Activated naive CD8-positive, alpha-beta T cell treated with anti-CD3 and anti-CD28 coated beads, Interleukin-2, amount 50 U/mL, for 24 hours (primary cell): ENCODE measurements at regions not wholly inside any gene's neighbourhood (a gene's known extent, or its start where the extent isn't known, plus 50 kb on each side); places are given as distances from the start of the nearest gene placed in this dataset.

Experiments used
- ATAC-seq: fragments of 150-1000 bp; cut with Tn5 transposase; one replicate; pipeline ENCODE4 v1.10.0; 2021
- DNase-seq: peaks from one replicate; pipeline ENCODE4 v3.0.0; 2021
- H3K27ac Mint-ChIP-seq: one replicate; pipeline ENCODE4 v1.8.0; 2021; ENCODE audit warnings: mild to moderate bottlenecking, mixed read lengths
- H3K27me3 Mint-ChIP-seq: one replicate; pipeline ENCODE4 v1.8.0; 2021; ENCODE audit warnings: mixed read lengths
- H3K36me3 Mint-ChIP-seq: one replicate; pipeline ENCODE4 v1.8.0; 2021; ENCODE audit warnings: low read depth, mixed read lengths
- H3K4me1 Mint-ChIP-seq: one replicate; pipeline ENCODE4 v1.8.0; 2021; ENCODE audit warnings: mixed read lengths
- H3K4me3 Mint-ChIP-seq: one replicate; pipeline ENCODE4 v1.8.0; 2021; ENCODE audit warnings: mild to moderate bottlenecking, moderate library complexity, mixed read lengths
- H3K9me3 Mint-ChIP-seq: one replicate; pipeline ENCODE4 v1.8.0; 2021; ENCODE audit warnings: mixed read lengths

- DNase-seq: no peak
- Mint-ChIP-seq H3K36me3 (no peaks in the 10 kb centered on the region), H3K4me3 (no peak overlapping the region), H3K4me1 (no peaks in the 10 kb centered on the region), H3K27me3 (no peaks in the 10 kb centered on the region), H3K9me3 (peaks cover 6% of the 10 kb centered on the region), H3K27ac (no peak overlapping the region)
- ATAC-seq: no peak
Measured at GRCh38 chr12:40616383-40616915, 75.8 kb upstream of the CNTN1 start.

GRCh38 chr12:40618636-40619035 lies 73.6 kb upstream of the CNTN1 start:
- Mint-ChIP-seq H3K4me1 (no peaks in the 10 kb centered on the region), H3K27ac (no peak overlapping the region), H3K9me3 (no peaks in the 10 kb centered on the region), H3K27me3 (no peaks in the 10 kb centered on the region), H3K4me3 (no peak overlapping the region), H3K36me3 (no peaks in the 10 kb centered on the region)
- ATAC-seq: no peak
- no peak for DNase-seq

- H3K27ac Mint-ChIP-seq: no peak overlapping the region
- H3K4me1 Mint-ChIP-seq: no peaks in the 10 kb centered on the region
- H3K36me3 Mint-ChIP-seq: no peaks in the 10 kb centered on the region
- DNase-seq (no peak), ATAC-seq (no peak)
- no peaks in the 10 kb centered on the region for H3K9me3 Mint-ChIP-seq
- no peak overlapping the region for H3K4me3 Mint-ChIP-seq
- no peaks in the 10 kb centered on the region for H3K27me3 Mint-ChIP-seq
Measured at GRCh38 chr12:40620564-40621019, 71.6 kb upstream of the CNTN1 start.

- Mint-ChIP-seq H3K36me3 (no peaks in the 10 kb centered on the region), H3K27me3 (no peaks in the 10 kb centered on the region), H3K27ac (no peak overlapping the region), H3K9me3 (no peaks in the 10 kb centered on the region), H3K4me1 (no peaks in the 10 kb centered on the region), H3K4me3 (no peak overlapping the region)
- ATAC-seq (no peak), DNase-seq (peak; percentile 35)
Measured at GRCh38 chr12:40622246-40622838, 69.9 kb upstream of the CNTN1 start.

DNA sequence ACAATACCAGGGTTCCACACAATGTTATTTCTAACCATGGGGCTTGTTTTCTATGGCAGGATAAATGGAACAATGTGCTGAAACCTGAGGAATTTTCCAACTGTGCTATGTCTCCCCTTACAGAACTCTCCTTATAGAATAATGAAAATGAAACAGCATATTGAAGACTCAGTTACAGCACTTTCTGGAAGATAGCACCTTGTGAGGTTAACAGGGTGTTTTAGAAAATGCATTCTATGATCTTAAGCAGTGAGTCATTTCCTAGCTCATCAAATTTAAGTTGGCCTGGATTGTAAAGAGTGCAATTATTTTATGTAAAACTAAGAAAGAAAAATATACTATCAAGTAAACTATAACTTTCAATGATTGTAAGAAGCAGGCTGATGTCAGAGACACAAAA lies 60.1 kb upstream of the CNTN1 start:
- ATAC-seq: no peak
- Mint-ChIP-seq H3K9me3 (peaks cover 4% of the 10 kb centered on the region), H3K27me3 (no peaks in the 10 kb centered on the region), H3K4me1 (no peaks in the 10 kb centered on the region), H3K27ac (no peak overlapping the region), H3K36me3 (no peaks in the 10 kb centered on the region), H3K4me3 (no peak overlapping the region)
- no peak for DNase-seq

DNA sequence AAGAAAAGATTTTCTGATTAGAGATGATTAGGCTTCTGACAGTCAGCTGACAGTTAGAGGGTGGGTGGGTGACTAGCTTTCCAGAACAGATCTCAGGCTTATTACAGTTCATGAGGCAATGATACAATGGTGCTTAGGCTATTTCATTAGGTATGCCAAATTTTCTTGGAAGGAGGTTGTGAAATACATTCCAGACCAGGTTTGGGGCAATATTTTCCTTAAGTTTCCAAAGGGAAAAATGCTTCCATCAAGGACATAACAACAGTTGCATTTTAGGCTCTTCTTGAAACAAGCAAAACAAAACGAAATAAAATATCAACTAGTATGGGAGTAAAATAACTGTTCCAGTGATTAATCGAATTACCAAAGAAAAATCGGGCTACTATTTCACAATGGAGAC lies 59.3 kb upstream of the CNTN1 start:
- H3K36me3 Mint-ChIP-seq: no peaks in the 10 kb centered on the region
- H3K9me3 Mint-ChIP-seq: peaks cover 4% of the 10 kb centered on the region
- H3K27me3 Mint-ChIP-seq: no peaks in the 10 kb centered on the region
- no peak overlapping the region for H3K27ac Mint-ChIP-seq
- H3K4me1 Mint-ChIP-seq: no peaks in the 10 kb centered on the region
- DNase-seq (no peak), ATAC-seq (no peak)
- no peak overlapping the region for H3K4me3 Mint-ChIP-seq

- no peak overlapping the region for H3K27ac Mint-ChIP-seq
- no peaks in the 10 kb centered on the region for H3K36me3 Mint-ChIP-seq
- H3K27me3 Mint-ChIP-seq: no peaks in the 10 kb centered on the region
- DNase-seq (no peak), ATAC-seq (no peak)
- no peak overlapping the region for H3K4me3 Mint-ChIP-seq
- H3K4me1 Mint-ChIP-seq: no peaks in the 10 kb centered on the region
- H3K9me3 Mint-ChIP-seq: peaks cover 7% of the 10 kb centered on the region
Measured at GRCh38 chr12:40634517-40635131, 57.6 kb upstream of the CNTN1 start.

DNA sequence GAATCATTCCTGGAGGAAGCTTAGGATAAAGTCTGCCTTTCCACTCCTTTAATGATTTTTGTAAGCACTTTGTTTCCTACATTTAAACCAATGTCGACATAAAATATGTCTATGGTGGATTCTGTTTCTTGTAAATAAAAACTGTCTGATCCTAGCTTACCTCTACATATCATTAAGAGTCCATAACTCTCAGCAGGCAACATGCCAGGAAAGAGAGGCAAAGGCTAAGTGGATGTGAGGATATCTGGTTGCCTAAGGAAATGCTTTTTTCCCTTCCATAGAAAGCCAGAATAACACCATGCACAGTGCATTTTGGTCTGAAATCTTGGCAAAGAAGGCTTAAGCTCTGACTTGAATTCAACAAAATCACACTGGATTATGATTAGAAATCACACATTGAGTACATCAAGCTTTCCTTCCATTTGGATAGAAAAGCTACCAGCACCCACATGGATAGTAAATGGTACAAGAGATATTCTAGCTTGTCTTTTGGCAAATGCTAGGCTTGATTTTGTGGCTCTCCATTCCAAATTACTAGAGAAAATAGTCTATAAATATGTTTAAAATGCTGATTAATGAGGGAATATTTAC lies 57.0 kb upstream of the CNTN1 start:
- H3K4me1 Mint-ChIP-seq: no peaks in the 10 kb centered on the region
- H3K36me3 Mint-ChIP-seq: no peaks in the 10 kb centered on the region
- no peak overlapping the region for H3K27ac Mint-ChIP-seq
- H3K9me3 Mint-ChIP-seq: peaks cover 8% of the 10 kb centered on the region
- H3K4me3 Mint-ChIP-seq: no peak overlapping the region
- no peaks in the 10 kb centered on the region for H3K27me3 Mint-ChIP-seq
- ATAC-seq: no peak
- no peak for DNase-seq
